ENCODE measurements at regions not wholly inside any gene's neighbourhood (a gene's known extent, or its start where the extent isn't known, plus 50 kb on each side); places are given as distances from the start of the nearest gene placed in this dataset.

- Histone ChIP-seq H3K4me3 (no peak overlapping the region), H3K27ac (no peak overlapping the region), H3K27me3 (no peaks in the 10 kb centered on the region), H3K4me1 (no peaks in the 10 kb centered on the region), H3K36me3 (no peaks in the 10 kb centered on the region), H3K9me3 (no peaks in the 10 kb centered on the region)
- TF ChIP-seq POLR2AphosphoS5 (IDR thresholded peaks at IDR 0.05) (no peak), EP300 (IDR thresholded peaks at IDR 0.05) (no peak), POLR2A (IDR thresholded peaks at IDR 0.05) (no peak)
- TF ChIP-seq, protein P1, sequence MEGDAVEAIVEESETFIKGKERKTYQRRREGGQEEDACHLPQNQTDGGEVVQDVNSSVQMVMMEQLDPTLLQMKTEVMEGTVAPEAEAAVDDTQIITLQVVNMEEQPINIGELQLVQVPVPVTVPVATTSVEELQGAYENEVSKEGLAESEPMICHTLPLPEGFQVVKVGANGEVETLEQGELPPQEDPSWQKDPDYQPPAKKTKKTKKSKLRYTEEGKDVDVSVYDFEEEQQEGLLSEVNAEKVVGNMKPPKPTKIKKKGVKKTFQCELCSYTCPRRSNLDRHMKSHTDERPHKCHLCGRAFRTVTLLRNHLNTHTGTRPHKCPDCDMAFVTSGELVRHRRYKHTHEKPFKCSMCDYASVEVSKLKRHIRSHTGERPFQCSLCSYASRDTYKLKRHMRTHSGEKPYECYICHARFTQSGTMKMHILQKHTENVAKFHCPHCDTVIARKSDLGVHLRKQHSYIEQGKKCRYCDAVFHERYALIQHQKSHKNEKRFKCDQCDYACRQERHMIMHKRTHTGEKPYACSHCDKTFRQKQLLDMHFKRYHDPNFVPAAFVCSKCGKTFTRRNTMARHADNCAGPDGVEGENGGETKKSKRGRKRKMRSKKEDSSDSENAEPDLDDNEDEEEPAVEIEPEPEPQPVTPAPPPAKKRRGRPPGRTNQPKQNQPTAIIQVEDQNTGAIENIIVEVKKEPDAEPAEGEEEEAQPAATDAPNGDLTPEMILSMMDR (IDR thresholded peaks at IDR 0.05): no peak
- DNase-seq: no peak
- 78 to 85% methylated on average over 4 of the region's 4 CpGs for WGBS, 2 donors
- intact Hi-C loops (cut with DNase I): no loop called here
Measured at GRCh38 chr11:115631609-115632008, 127.4 kb upstream of the CADM1 start.

GRCh38 chr11:115630214-115630613 is 126.0 kb upstream of the CADM1 start:
- no peaks in the 10 kb centered on the region for H3K36me3 ChIP-seq
- no peak for TF ChIP-seq EP300 (IDR thresholded peaks at IDR 0.05)
- TF ChIP-seq POLR2A (IDR thresholded peaks at IDR 0.05): no peak
- TF ChIP-seq, protein P1 (IDR thresholded peaks at IDR 0.05): no peak
- TF ChIP-seq POLR2AphosphoS5 (IDR thresholded peaks at IDR 0.05): no peak
- H3K27ac ChIP-seq: no peak overlapping the region
- no peaks in the 10 kb centered on the region for H3K4me1 ChIP-seq
- H3K27me3 ChIP-seq: no peaks in the 10 kb centered on the region
- no peak overlapping the region for H3K4me3 ChIP-seq
- no peaks in the 10 kb centered on the region for H3K9me3 ChIP-seq
- WGBS, 2 donors: 66 to 84% methylated on average over 8 of the region's 8 CpGs
- intact Hi-C loops (cut with DNase I): no loop called here
- no peak for DNase-seq

DNA sequence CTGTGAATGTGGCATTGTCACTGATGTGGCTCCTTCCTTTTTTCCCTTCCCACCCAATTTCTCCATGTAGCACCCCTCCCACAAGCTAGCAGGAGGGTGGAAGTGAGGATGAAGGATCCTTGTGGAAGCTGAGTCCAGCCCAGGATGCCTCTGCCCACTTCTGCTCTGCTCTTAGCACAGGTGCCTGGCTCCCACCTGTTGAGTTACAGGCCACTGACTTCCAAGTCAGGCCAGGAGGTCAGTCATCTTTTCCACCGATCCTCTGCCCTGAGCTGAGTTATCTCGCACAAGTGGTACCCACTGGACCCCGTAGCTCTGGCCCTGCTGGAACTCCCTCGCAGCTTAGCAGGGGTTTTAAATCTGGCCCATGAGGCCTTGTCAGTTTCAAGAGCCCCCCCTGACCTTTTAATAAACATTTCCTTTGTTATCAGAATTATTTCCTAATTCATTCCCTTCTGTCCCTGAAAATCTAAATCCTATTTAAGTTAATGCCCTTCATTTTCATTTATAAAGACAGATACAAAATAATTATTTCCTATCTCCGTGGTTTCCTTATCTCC is 125.3 kb upstream of the CADM1 start:
- DNase-seq: no peak
- no peak overlapping the region for H3K4me3 ChIP-seq
- 83 to 91% methylated on average over 5 of the region's 5 CpGs for WGBS, 2 donors
- intact Hi-C loops (cut with DNase I): no loop called here
- no peak overlapping the region for H3K27ac ChIP-seq
- no peaks in the 10 kb centered on the region for H3K9me3 ChIP-seq
- H3K36me3 ChIP-seq: no peaks in the 10 kb centered on the region
- no peaks in the 10 kb centered on the region for H3K27me3 ChIP-seq
- no peaks in the 10 kb centered on the region for H3K4me1 ChIP-seq
- TF ChIP-seq EP300 (IDR thresholded peaks at IDR 0.05) (no peak), POLR2AphosphoS5 (IDR thresholded peaks at IDR 0.05) (no peak), POLR2A (IDR thresholded peaks at IDR 0.05) (no peak)
- TF ChIP-seq, protein P1 (IDR thresholded peaks at IDR 0.05): no peak

DNA sequence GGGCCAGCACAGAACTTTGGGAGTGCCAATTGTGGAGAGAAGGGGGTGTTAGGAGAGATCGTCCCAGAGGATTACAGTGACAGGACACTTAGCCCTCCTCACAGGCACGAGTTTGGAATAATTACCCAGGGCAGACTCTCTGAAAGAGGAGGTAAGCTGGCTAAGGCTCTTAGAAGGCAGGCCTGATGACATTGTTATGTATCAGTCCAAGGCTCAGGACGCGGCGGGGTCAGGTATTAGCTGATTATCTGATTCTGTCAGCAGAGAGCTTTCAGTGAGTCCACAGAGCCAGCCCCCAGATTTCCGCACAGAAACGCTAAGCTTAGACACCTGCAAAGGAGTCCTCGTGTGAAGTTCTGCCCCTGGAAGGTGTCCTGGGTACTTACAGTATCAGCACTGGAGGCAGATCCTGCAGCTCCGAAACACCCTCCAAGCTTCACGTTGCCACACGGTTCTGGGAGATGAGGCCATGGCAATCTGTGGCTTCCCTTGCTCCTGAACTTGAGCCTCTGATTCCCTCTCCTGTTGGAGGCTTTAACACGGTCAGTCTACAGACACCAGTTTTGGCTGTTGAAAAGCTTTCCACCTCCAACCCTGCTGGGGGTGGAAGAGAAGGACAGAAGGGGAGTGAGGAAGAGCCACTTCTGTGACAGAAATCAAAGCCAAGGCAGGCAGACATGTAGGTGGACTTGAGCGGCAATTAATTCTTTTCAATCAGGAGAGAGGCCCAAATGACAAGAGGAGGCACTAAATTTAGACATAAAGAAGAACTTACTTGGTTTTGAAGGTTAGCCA is 123.6 kb upstream of the CADM1 start:
- peaks cover 0 to 8% (median 7%) of the 10 kb centered on the region in 4 donors for H3K4me1 ChIP-seq
- no peak overlapping the region for H3K27ac ChIP-seq
- no peaks in the 10 kb centered on the region for H3K27me3 ChIP-seq
- intact Hi-C loops (cut with DNase I): no loop called here
- 85 to 86% methylated on average over 13 of the region's 13 CpGs for WGBS, 2 donors
- no peaks in the 10 kb centered on the region for H3K36me3 ChIP-seq
- no peak overlapping the region for H3K4me3 ChIP-seq
- no peak for TF ChIP-seq EP300 (IDR thresholded peaks at IDR 0.05)
- TF ChIP-seq, protein P1 (IDR thresholded peaks at IDR 0.05): no peak
- TF ChIP-seq POLR2AphosphoS5 (IDR thresholded peaks at IDR 0.05): no peak
- TF ChIP-seq POLR2A (IDR thresholded peaks at IDR 0.05): no peak
- no peak for DNase-seq
- no peaks in the 10 kb centered on the region for H3K9me3 ChIP-seq
